Occipital lobe (tissue), 1 donor: ENCODE measurements at regions not wholly inside any gene's neighbourhood (a gene's known extent, or its start where the extent isn't known, plus 50 kb on each side); places are given as distances from the start of the nearest gene placed in this dataset.

Experiments used
- DNase-seq: peaks from one replicate; lab custom pipeline; 2025; lab: John Stamatoyannopoulos, UW

GRCh38 chr22:47628477-47629272, 866.2 kb downstream of the TBC1D22A start:
- DNase-seq, result no peak

GRCh38 chr22:47627556-47628253, 865.3 kb downstream of the TBC1D22A start:
- DNase-seq, result peak; percentile 14

GRCh38 chr22:47626428-47627390, 864.3 kb downstream of the TBC1D22A start:
- DNase-seq, result no peak

- DNase-seq, result no peak
Observed at GRCh38 chr22:47625531-47626427, 863.3 kb downstream of the TBC1D22A start.

GRCh38 chr22:47625013-47625385, 862.5 kb downstream of the TBC1D22A start:
- DNase-seq, result no peak

- no peak for DNase-seq
Observed at GRCh38 chr22:47624252-47625012, 862.0 kb downstream of the TBC1D22A start.

- DNase-seq, result no peak
Observed at GRCh38 chr22:47623763-47624148, 861.3 kb downstream of the TBC1D22A start.

GRCh38 chr22:47623066-47623762, 860.8 kb downstream of the TBC1D22A start:
- no peak for DNase-seq

- no peak for DNase-seq
Observed at GRCh38 chr22:47622541-47622940, 860.1 kb downstream of the TBC1D22A start.

- DNase-seq, result no peak
Observed at GRCh38 chr22:47621253-47621652, 858.8 kb downstream of the TBC1D22A start.

GRCh38 chr22:47620391-47620790, 857.9 kb downstream of the TBC1D22A start:
- no peak for DNase-seq

GRCh38 chr22:47619631-47620030, 857.2 kb downstream of the TBC1D22A start:
- no peak for DNase-seq

- no peak for DNase-seq
Observed at GRCh38 chr22:47618180-47619010, 855.9 kb downstream of the TBC1D22A start.

- DNase-seq, result no peak
Observed at GRCh38 chr22:47617186-47617585, 854.7 kb downstream of the TBC1D22A start.

- DNase-seq, result no peak
Observed at GRCh38 chr22:47616396-47617020, 854.1 kb downstream of the TBC1D22A start.

GRCh38 chr22:47615051-47615450, 852.6 kb downstream of the TBC1D22A start:
- DNase-seq, result no peak

GRCh38 chr22:47613606-47614350, 851.3 kb downstream of the TBC1D22A start:
- DNase-seq, result no peak
